GM12892 (cell line): ENCODE measurements at regions not wholly inside any gene's neighbourhood (a gene's known extent, or its start where the extent isn't known, plus 50 kb on each side); places are given as distances from the start of the nearest gene placed in this dataset.

Experiments used
- DNase-seq: peaks from one replicate; pipeline ENCODE4 v3.0.0; 2011; ENCODE audit not compliant: insufficient read length
- FAIRE-seq: peaks from 2 replicates; lab custom pipeline; 2011; peaks lifted over from hg19 to GRCh38; lab: Jason Lieb, UNC
- POLR2A ChIP-seq: IDR thresholded peaks from 2 replicates; pipeline ENCODE4 v1.6.1; 2011; ENCODE audit warnings: low read depth, low read length, control low read depth
- POLR2AphosphoS5 ChIP-seq: IDR thresholded peaks from 2 replicates; pipeline ENCODE4 v1.6.1; 2011; ENCODE audit warnings: low read depth, low read length, control low read depth
- TAF1 ChIP-seq: IDR thresholded peaks from 2 replicates; pipeline ENCODE4 v1.6.1; 2011; ENCODE audit warnings: low read depth, mild to moderate bottlenecking, control low read depth, low read length, borderline replicate concordance

GRCh38 chr17:15081008-15081407, 184.1 kb downstream of the PMP22 start:
- FAIRE-seq (no peak), DNase-seq (no peak)
- no peak for TF ChIP-seq TAF1
- TF ChIP-seq POLR2A, result no peak
- no peak for TF ChIP-seq POLR2AphosphoS5

GRCh38 chr17:15078570-15078969, 186.6 kb downstream of the PMP22 start:
- no peak for FAIRE-seq
- DNase-seq, result no peak
- no peak for TF ChIP-seq TAF1
- TF ChIP-seq POLR2AphosphoS5, result no peak
- no peak for TF ChIP-seq POLR2A

DNA sequence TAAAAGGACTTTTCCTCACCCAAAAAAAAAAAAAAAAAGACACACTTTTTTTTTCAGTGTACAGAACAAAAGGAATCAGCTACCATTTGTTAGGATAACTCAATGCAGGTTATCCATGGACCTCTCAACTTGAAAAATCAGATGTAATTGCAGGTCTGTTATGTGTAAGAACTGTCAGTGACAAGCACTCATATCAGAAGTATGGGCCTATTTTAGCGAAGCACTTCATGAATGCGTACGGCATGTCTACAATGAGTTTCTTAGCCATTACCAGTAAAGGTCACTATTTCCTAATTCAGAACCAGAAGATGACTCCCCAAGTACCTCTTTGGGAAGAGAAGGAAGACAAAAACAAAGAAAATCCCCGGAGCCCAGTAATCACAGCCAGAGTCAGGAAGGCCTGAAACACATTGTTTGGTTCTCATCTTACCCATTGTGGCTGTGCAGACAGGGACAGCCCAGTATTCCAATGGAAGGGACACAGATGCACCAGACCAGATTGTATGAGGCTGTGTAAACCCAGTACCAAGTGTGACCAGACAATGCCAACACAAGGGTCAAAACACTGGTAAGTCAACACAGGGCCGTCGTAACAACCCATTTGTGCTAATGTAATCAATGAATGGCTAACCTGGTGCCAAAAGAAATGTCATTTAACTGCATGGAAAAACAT, 188.0 kb downstream of the PMP22 start:
- FAIRE-seq, result no peak
- no peak for DNase-seq
- TF ChIP-seq POLR2A, result no peak
- TF ChIP-seq TAF1, result no peak
- no peak for TF ChIP-seq POLR2AphosphoS5

GRCh38 chr17:15051933-15052332, 213.2 kb downstream of the PMP22 start:
- FAIRE-seq, result no peak
- TF ChIP-seq POLR2A (no peak), POLR2AphosphoS5 (no peak), TAF1 (no peak)

GRCh38 chr17:15049795-15050160, 215.3 kb downstream of the PMP22 start:
- DNase-seq, result no peak
- TF ChIP-seq POLR2AphosphoS5, result no peak
- no peak for TF ChIP-seq POLR2A
- no peak for TF ChIP-seq TAF1
- FAIRE-seq, result no peak

More at GRCh38 chr17:15051933-15052332, 213.2 kb downstream of the PMP22 start:
- DNase-seq, result no peak

GRCh38 chr17:15048933-15049794, 216.0 kb downstream of the PMP22 start:
- DNase-seq (no peak), FAIRE-seq (no peak)
- TF ChIP-seq POLR2AphosphoS5 (no peak), POLR2A (no peak), TAF1 (no peak)

- TF ChIP-seq POLR2AphosphoS5 (no peak), POLR2A (no peak), TAF1 (no peak)
- no peak for DNase-seq
- no peak for FAIRE-seq
Observed at GRCh38 chr17:15048381-15048780, 216.7 kb downstream of the PMP22 start.

DNA sequence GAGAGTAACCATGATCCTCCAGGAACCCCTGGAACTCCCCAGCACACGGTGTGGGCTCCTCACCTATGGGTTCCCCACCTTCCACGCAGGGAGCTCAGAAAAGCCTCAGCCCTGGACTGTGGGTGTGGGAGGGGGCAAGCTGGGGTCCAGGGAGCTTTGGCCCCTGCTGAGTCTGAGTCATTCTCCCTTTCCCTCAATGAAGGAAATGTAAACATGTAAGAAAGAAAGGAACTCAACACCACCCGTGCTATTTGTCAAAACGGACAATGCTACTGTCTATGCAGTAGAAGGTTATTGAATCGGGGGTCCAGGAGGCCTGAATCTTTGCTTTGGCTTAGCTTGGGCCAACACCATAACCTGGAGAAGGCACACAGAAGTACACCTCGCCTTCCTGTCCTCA, 222.8 kb downstream of the PMP22 start:
- TF ChIP-seq POLR2A (no peak), POLR2AphosphoS5 (no peak), TAF1 (no peak)
- DNase-seq (no peak), FAIRE-seq (no peak)

DNA sequence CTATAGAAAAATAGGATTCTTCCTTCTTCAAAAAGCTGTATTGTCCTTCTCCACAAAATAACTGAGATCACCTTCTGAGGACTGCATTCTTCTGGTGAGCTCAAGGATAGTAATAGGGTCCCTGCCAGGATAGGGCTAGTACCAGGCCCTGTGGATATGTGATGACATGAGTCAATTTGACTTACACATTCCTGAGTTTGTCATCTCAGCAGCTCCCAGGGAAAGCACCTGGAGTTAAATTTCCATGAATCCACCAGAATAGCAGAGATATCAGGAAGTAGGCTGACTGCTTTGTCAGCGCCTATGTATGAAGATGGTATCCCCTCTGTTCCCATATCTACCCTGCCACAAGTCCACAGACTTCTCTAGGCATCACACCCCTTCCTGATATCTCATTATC, 225.8 kb downstream of the PMP22 start:
- FAIRE-seq, result no peak
- TF ChIP-seq POLR2A (no peak), POLR2AphosphoS5 (no peak), TAF1 (no peak)
- no peak for DNase-seq

DNA sequence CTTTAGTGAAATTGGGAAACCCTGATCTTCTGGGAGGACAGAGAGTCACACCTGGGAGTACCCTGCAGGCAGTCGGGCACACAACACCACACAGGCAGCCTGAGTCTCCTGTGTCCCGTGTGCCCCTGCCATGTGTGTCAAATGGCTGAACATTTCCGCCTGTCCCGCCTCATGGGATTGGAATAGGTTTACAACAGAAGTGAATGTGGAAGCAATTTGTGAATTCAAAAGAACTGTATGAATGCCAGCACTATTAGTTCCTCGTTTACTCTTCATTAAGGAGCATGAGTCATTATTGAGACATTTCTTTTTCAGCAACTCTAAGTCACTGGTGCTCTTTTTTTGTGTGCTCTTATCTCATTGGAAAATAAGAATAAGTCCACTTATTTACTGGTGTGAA, 226.5 kb downstream of the PMP22 start:
- TF ChIP-seq POLR2A, result no peak
- no peak for TF ChIP-seq POLR2AphosphoS5
- TF ChIP-seq TAF1, result no peak
- DNase-seq (no peak), FAIRE-seq (no peak)

- no peak for TF ChIP-seq POLR2AphosphoS5
- TF ChIP-seq TAF1, result no peak
- TF ChIP-seq POLR2A, result no peak
- FAIRE-seq (no peak), DNase-seq (no peak)
Observed at GRCh38 chr17:15036238-15036637, 228.9 kb downstream of the PMP22 start.
